NCI-H1930 (cell line): ENCODE measurements at regions not wholly inside any gene's neighbourhood (a gene's known extent, or its start where the extent isn't known, plus 50 kb on each side); places are given as distances from the start of the nearest gene placed in this dataset.
A peak's percentile ranks its signal among the peaks of the same experiment; 100 is the strongest.

ENCODE experiments used
- DNase-seq, 2 experiments: peaks; one replicate each; lab custom pipeline; 2025; lab: John Stamatoyannopoulos, UW

DNA sequence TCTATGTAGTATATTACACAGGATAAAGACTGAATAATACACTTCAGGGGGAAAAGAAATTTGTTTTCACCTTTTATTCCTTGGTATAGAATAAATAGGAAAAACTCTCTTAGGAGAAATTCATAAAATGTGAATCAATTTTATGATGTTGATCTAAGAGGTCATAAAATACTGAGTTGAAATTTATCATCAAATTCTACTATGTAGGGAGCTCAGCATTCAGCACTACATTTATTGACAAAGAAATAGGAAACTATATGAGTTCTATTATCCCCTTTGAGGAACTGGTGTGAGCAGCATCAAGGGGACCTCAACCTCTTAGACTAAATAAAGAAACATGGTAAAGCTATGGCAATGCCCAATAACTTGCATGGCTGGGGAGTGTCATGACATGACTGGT, 348.2 kb upstream of the SMIM31 start:
- no peak for DNase-seq

DNA sequence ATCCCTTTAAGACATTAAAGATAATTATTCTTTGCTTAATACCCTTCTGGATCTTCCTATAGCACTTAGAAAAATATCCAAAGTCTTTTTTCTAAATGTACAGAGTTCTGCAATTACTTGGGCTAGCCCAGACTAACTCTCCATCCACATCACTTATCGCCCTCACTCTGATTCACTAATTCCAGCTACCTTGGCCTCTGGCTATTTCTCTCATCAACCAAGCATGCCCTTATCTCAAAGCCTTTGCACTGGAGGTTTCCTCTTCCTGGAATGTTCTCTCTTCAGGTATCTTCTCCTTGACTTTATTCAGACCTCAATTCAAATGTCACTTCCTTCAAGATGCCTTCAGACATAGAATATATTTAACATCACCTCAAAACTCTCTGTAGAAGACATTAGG, 345.1 kb upstream of the SMIM31 start:
- DNase-seq, result no peak

DNA sequence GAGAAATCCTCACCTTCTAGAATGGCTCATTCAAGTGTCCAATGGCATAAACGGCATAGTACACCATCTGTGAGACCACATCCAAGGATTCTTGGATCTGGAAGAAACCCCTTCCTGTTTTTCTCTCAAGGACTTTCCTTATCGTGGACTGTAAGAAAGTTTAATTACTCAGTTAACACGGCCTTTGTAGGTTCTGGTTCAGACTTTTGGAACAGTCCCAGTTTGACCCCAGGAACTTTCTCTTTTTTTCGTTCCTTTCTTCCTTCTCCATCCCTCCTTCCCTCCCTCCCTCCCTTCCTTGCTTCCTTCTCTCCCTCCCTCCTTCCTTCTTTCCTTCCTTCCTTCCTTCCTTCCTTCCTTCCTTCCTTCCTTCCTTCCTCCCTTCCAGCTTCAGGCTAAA, 343.5 kb upstream of the SMIM31 start:
- no peak for DNase-seq

DNA sequence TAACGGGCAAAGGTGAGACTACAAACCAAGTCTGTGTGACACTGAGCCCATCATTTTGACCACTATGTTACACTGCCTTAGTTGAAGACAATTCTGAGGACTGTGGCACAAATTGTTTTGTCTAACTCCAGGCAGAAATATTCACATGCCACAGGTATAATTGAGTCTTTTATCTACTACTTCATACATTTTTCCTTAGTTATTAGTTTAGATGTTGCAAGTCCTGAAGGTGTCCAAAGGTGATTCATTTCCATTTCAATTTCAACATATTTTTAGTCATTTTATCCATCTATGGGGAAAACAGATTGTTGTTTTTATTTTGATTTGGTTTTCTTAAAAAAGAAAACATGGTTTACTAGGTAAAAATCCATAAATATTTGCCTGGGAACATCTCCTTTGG, 341.7 kb upstream of the SMIM31 start:
- no peak for DNase-seq

DNA sequence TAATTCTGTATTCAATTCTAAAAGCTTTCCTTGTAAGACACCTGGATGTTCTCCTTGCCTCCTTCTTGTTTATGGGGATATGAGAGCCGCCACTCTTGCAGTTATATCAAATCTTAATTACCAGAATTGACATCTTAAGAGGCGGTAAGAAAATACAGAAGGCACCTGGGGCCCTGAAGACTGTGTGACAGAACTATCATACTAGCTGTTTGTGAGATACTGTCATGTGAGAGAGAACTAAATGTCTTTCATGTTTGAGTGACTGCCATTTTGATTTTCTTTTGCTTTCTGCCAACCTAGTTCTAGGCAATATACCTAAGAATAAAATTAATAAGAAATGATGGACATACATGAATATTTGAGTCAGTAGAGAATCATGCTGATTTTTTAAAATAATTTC, 340.2 kb upstream of the SMIM31 start:
- DNase-seq, result no peak

DNA sequence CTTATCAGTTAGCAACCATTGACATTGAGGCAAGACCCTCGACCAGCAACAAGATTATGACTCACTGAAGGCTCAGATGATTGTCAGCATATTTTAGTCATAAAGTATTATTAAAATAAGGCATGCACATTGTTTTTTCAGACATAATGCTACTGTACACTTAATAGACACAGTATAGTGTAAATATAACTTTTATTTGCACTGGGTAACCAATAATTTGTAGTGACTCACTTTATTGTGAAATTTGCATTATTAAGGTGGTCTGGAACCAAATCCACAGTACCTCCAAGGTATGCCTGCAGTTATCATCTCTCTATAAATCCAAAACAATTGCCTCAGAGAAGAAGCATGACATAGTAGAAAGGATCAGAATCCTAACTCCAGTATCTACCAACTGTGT, 330.1 kb upstream of the SMIM31 start:
- no peak for DNase-seq

DNA sequence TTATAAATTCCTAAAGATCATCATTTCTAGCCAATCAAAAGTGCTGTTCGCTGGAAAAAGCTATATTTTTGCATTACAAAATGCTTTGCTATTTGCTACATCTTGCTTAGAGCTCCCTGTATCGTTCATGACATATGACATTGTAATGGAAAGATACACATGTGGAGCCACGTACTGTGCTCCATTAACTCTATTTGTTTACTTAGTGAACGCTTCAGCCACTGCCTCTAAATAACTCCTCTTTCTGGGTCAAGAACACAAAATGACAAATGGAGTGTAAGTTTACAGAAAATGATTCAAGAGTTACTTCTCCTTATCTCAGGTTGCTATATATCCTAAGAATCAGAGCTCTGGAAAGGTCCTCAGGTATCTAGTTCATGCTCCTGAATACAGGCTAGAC, 329.1 kb upstream of the SMIM31 start:
- no peak for DNase-seq

DNA sequence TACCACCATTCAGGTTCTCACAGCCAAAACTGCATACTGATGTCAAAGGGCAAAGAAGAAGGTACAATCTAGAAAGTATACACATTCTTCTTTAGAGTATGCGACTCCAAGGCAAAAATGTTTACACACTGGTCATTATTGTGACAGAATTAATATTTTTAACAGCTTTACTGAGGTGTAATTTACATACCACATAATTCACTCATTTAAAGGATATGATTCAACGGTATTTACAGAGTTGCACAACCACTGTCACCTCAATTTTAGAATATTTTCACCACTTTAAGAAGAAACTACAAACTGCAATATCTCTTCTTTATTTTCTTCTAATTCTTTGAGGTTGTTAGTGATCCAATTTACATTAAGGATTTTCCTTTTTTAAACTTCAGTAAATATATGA, 325.4 kb upstream of the SMIM31 start:
- no peak for DNase-seq

DNA sequence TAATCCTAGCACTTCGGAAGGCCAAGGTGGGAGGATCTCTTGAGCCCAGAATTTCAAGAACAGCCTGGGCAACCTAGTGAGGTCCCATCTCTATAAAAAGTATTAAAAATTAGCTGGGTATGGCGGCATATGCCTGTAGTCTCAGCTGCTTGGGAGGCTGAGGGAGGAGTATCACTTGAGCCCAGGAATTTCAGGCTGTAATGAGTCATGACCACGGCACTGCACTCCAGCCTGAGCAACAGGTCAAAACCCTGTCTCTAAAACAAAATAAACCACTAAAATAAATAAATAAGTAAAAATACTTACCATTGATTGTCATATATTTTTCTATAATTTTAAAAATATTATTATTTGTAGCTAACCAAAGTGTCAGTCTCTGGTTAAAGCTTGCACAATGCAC, 315.6 kb upstream of the SMIM31 start:
- no peak for DNase-seq

DNA sequence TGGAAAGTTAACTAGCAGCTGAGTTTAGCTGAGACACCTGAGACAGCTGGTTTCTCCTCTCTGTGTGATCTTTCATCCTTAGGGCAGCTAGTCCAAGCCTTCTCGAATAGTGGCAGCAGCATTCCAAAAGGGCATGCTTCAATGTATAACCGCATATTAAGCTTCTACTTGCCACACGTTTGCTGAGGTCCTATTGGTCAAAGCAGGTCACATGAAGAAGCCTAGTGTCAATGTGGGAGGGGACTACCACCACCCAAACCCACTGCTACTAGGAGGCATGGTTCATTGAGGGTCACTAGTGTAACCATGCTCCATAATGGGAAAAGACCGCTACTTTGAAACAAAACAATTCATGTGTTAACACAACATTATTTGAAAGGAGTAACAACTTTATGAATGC, 314.9 kb upstream of the SMIM31 start:
- no peak for DNase-seq

DNA sequence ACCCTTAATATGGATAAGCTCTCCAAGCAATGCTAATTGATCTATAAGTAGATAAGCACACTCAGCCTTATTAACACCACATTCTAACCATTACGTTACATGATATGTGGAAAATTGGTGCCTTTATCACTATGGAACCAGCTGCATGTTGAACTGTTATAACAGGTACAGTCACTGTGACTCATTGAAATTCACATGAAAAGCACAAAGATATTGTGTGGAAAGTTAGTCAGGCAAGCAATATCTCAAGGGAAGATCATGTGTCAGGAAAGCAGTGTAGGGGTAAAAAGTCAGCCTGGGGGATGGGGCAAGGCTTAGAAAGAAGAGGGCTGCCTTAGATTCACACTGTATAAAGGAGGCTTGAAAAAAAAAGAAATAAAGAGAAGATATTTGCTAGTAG, 313.7 kb upstream of the SMIM31 start:
- no peak for DNase-seq

DNA sequence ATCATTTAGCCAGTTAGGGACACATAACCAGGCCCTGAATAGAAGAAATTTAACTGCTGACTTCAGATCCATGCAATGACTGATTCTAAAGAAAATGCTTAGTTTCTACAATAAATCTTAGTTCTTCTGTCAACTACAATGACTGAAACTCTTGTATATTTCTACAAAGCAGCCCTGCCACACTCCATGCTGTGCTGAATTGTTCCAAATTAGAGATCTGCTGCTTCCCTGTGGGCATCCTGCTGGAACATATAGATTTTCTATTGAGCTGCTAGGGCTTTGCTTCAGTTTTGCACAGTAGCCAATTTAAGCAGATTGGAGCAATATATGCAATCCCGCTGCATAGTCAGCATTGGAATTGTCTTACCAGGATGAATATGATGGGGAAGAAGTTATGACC, 312.8 kb upstream of the SMIM31 start:
- no peak for DNase-seq

DNA sequence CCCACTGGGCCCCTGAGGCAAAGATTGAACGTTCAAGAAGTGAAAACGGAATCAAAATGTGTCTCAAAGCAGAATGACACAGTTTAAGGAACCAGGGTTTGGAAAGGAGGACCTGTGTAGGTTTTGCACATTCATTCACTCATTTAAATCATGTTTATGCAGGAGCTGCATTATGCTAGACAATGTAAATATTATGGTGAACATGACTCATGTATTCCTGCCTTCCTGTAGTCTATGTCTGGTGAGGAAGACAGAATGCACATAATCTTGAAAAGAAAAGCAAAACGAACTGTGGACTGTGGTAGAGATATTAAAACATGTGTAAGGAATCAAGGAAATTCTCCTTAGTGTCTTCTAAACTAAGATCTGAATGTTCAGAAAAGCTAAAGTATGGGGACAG, 311.8 kb upstream of the SMIM31 start:
- DNase-seq, result no peak

DNA sequence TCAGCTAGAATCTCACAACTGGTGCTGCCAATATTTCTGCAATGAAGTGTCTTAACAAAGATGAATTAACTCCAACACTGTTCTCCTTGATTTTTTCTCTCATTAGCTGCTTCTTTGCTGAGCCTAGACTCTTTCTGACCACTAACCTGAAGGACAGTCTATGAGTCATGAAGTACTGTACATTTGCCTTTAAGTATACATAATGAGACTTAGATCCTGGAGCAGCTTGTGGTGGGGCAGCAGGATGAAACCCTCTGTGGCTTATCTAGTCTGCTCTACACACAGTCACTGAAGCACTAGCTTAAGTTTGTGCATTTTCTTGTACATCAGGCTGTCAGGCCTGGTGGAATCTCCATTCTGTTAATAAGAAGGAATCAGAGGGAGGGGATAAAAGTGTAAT, 307.4 kb upstream of the SMIM31 start:
- DNase-seq, result no peak

DNA sequence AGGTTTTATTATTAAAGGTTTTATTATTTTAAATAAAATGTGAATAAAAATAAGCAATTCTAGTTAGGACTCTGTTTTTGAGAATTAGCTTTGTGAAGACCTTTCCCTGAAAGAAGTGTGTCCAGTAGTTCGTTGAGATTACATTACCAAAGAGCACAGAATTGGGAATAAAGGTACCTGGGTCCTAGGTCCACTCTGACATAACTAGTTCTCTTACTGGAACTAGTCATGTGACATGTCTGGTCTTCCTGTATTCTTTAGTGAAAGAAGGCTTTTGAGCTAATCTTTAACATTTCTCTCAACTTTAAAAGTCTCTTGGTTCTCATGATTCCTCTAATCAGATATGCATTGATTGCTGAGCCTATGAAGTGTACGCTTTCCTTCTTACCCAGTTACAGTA, 292.0 kb upstream of the SMIM31 start:
- DNase-seq, result no peak

DNA sequence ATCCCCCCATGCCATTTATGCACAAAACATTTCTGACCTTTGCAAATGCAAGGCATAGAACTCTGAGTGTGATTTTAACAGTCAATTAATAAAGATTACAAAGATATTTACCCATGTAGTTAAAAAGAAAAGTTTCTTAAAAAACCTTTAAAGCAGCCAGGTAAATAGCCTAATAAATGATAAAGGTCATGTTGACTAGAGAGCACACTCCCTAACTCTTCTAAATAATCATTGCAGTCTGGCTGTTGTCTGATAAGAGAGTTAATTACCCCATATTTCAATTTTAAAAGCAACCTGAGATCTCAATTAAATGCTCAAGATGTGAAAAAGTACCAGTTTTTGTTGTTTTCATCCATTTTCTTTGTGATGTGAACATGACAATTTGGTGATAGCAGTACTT, 291.5 kb upstream of the SMIM31 start:
- DNase-seq, result no peak

DNA sequence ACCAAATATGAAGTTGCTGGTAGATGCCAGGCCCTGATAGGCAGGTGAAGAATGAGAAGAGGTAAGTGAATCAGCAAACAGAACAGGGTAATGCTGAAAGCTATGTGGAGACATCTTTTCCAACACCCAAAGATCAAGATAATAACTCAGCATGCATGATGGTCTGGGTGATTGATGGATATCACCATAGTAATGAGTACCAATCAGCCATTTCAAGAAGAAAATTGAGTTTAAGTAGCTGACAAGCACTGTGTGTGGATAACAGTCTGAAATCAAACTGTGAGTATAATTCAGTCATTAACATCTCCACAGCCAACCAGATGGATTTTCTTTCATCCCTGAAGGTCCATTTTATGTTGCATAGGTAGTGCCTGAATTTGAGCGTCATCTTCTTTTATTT, 289.6 kb upstream of the SMIM31 start:
- DNase-seq, result peak in 1 of 2 experiments; percentile 4

DNA sequence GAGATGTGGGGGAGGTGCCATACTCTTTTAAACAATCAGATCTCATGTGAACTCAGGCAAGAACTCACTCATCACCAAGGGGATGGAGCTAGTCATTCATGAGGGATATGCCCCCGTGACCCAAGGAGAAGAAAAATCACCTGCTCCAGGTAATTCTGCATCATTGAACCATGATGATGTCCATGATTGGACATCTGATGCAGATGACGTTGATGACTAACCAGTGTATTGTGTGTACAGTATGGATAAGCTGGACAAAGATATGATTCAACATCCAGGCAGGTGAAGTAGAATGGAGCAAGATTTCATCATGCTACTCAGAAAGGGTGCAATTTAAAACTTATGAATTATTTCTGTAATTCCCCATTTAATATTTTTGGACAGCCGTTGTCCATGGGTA, 286.4 kb upstream of the SMIM31 start:
- DNase-seq, result no peak

DNA sequence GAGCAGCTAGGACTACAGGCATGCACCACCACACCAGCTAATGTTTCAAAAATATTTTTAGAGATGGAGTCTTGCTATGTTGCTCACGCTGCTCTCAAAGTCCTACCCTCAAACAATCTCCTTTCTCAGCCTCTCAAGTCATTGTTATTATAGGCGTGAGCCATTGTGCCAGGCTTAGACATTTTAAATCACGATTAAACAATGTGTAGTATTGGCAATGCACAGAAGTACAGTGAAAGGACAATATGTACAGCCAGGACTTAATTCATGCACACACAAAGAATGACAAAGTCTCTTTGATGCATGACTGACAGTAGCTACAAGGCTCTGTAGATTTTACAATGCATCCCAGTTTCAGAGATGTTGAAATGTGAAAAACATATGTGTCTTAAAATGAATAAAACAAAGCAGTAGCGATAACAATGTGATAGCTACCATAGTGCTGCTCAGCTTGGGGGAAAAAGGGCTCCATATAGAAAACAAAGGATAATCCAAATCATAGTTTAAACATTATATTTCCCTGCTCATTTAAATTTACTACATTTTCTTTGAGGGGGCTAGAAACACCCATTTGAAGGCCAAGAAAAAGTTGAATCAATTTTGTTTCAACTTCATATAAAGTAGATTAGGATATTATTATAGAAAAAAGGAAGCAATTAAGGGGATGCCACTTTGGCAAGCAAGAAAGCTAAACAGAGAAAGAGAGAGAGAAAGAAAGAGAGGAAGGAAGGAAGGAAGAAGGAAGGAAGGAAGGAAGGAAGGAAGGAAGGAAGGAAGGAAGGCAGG, 272.4 kb upstream of the SMIM31 start:
- DNase-seq, result no peak

DNA sequence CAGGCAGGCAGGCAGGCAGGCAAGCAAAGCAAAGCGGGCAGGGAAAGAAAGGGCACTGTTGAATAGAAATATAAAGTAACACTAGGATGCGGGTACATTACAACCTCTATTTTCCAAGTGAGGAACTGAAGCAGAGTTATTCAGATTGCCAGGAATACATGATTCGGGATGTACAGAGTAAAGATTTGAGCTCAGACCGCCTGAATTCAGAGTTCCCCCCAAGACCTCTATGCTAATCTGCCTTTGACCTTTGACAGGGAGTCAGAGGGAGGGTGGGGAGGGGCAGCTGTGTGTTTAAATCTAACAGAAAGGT, 271.9 kb upstream of the SMIM31 start:
- no peak for DNase-seq

DNA sequence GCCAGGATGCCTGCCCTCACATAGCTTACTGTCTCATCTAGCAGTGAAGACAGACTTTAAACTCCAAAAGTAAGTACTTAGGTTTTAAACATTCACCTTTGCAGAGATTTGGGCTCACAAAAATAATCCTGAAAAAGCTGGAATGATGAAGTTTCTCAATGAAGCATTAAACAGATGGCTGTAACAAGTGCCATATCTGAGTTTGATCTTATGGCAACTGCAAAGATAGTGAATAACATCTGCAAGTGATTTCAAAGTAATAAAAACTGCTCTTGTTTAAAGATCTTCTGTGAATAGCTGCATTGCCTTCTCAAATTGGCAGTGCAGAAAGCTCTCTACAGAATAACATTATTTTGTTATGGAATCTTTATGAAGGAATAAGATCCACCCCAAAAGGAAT, 271.2 kb upstream of the SMIM31 start:
- DNase-seq, result no peak

DNA sequence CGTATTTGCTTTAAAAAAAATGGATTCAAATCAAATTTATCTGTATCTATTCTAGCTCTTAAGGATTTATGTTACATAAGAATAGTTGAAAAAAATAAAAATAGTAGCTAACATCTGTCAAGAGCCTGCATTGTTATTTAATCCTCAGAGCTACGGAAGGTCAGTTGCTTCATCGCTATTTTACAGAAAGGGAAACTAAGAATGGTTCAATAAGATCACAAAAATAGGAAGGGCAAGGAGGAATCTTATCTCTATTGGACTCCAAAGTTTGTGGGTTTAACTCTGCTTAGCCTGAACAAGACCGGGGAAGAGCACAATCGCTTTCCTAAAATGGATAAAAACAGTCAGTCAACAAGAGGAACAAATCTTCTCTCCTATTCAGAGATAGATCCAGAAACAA, 270.2 kb upstream of the SMIM31 start:
- DNase-seq, result no peak

DNA sequence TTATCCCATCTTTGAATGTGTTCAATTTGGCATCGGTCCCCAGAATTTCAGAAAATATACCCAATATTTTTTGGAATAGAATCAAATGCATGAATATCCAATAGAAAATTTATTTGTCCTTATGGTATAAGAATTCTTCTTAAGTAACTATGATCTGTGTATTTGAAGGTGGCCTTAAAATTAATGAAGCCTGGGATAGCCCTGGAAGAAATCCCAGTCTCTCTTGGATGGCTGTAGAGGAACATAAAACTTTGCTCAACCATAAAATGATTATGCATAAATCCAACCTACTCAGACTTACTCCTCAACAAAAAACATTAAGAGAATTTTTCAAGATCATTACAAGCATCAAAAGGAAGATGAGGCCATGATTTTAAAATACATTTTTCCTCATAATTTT, 269.4 kb upstream of the SMIM31 start:
- DNase-seq, result no peak

DNA sequence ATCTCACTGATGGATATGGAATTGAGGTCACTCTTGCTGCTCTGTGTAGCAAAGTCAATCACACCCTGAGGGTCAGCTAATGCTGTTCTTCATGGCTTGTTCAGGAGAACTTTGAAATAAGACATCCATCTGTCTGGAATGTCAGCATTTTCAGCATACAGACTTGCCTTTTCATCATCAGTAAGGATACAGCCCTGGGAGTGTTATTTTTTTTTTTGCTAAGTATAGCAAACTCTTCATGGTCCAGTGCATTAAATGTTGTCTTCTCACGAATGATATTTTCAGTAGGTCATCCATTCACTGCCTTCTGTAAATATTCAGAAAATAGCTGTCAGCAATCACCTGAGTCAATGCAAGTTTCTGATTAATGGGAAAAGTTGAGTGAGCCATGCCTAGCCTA, 268.8 kb upstream of the SMIM31 start:
- no peak for DNase-seq

DNA sequence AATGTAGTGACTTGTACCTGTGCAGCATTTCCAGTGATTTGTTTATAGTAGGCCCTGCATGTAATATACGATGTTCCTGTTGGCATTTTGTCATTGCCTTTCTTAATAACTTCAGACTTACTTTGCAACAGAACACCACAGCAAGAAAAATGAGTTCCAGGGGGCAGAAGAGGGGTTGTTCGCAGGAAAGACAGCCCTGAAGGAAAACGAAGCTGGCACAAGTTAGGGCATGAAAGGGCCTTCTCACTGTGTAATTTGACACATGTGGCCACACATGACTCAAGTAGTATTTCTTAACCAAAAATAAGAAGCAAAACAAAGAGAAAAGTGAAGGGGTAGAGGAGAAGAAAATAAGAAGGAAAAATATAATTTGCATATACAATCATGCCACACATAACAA, 265.8 kb upstream of the SMIM31 start:
- DNase-seq, result no peak
